ENCODE measurements at regions not wholly inside any gene's neighbourhood (a gene's known extent, or its start where the extent isn't known, plus 50 kb on each side); places are given as distances from the start of the nearest gene placed in this dataset.

GRCh38 chr6:77019081-77019480 lies 444.2 kb downstream of the HTR1B start:
- DNase-seq (ENCODE audit: low spot score) = no peak
- no peak overlapping the region for H3K27ac ChIP-seq
- TF ChIP-seq CTCF (IDR thresholded peaks at IDR 0.05) = no peak

GRCh38 chr6:77017537-77017936 lies 445.8 kb downstream of the HTR1B start:
- H3K27ac ChIP-seq = no peak overlapping the region
- DNase-seq (ENCODE audit: low spot score) = no peak
- no peak for TF ChIP-seq CTCF (IDR thresholded peaks at IDR 0.05)
- no peak overlapping the region for H3K4me3 ChIP-seq

More at GRCh38 chr6:77019081-77019480, 444.2 kb downstream of the HTR1B start:
- no peak overlapping the region for H3K4me3 ChIP-seq

- Histone ChIP-seq H3K4me3 (no peak overlapping the region), H3K27ac (no peak overlapping the region)
- DNase-seq (ENCODE audit: low spot score) = no peak
- TF ChIP-seq CTCF (IDR thresholded peaks at IDR 0.05) = no peak
Observed at GRCh38 chr6:77015350-77015749, 447.9 kb downstream of the HTR1B start.

GRCh38 chr6:77011929-77012545 lies 451.3 kb downstream of the HTR1B start:
- DNase-seq (ENCODE audit: low spot score) = no peak
- H3K27ac ChIP-seq = no peak overlapping the region
- H3K4me3 ChIP-seq = no peak overlapping the region
- TF ChIP-seq CTCF (IDR thresholded peaks at IDR 0.05) = no peak

- DNase-seq (ENCODE audit: low spot score) = no peak
- no peak for TF ChIP-seq CTCF (IDR thresholded peaks at IDR 0.05)
- Histone ChIP-seq H3K4me3 (no peak overlapping the region), H3K27ac (no peak overlapping the region)
Observed at GRCh38 chr6:77010931-77011542, 452.3 kb downstream of the HTR1B start.

GRCh38 chr6:76992553-76992952 lies 470.7 kb downstream of the HTR1B start:
- Histone ChIP-seq H3K27ac (no peak overlapping the region), H3K4me3 (no peak overlapping the region)
- no peak for DNase-seq (ENCODE audit: low spot score)
- TF ChIP-seq CTCF (IDR thresholded peaks at IDR 0.05) = no peak

GRCh38 chr6:76984572-76984971 lies 478.7 kb downstream of the HTR1B start:
- no peak overlapping the region for H3K27ac ChIP-seq
- DNase-seq (ENCODE audit: low spot score) = no peak
- H3K4me3 ChIP-seq = no peak overlapping the region
- no peak for TF ChIP-seq CTCF (IDR thresholded peaks at IDR 0.05)
